Esophagus muscularis mucosa (tissue), 4 donors: ENCODE measurements at regions not wholly inside any gene's neighbourhood (a gene's known extent, or its start where the extent isn't known, plus 50 kb on each side); places are given as distances from the start of the nearest gene placed in this dataset.

Experiments
- DNase-seq: peaks from one replicate; pipeline ENCODE4 v3.0.0-alpha.2; 2017; ENCODE audit errors: extremely low spot score
- H3K27ac ChIP-seq, 4 donors: fragments of 200-600 bp; sonication (generic); replicated peaks in 1 of 4; 1 replicate in 3 of 4; 2 replicates in 1 of 4; pipeline ENCODE4 v1.5.1; 2016 to 2019; ENCODE audit warnings: mild to moderate bottlenecking in 1 of 4
- H3K27me3 ChIP-seq, 4 donors: fragments of 200-600 bp; sonication (generic); one replicate each; pipeline versions ENCODE4 v1.5.1 to v1.6.0; 2016 to 2019
- H3K36me3 ChIP-seq, 4 donors: fragments of 200-600 bp; sonication (generic); one replicate each; pipeline ENCODE4 v1.5.1; 2016 to 2019
- H3K4me1 ChIP-seq, 4 donors: fragments of 200-600 bp; sonication (generic); one replicate each; pipeline ENCODE4 v1.5.1; 2016 to 2019
- H3K4me3 ChIP-seq, 4 donors: fragments of 200-600 bp; sonication (generic); 1 replicate in 2 of 4; 2 replicates in 2 of 4; pipeline ENCODE4 v1.5.1; 2016 to 2019; ENCODE audit warnings: mild to moderate bottlenecking in 4 of 4, moderate library complexity in 1 of 4
- H3K9me3 ChIP-seq, 4 donors: fragments of 200-600 bp; sonication (generic); 1 replicate in 3 of 4; 2 replicates in 1 of 4; pipeline ENCODE4 v1.5.1; 2016 to 2019
- CTCF ChIP-seq, 3 experiments: fragments of 200-600 bp in 2 of 3; fragments of 450-650 bp in 1 of 3; sonication (generic) in 2 of 3; IDR thresholded peaks; one replicate each; pipeline ENCODE4 v1.5.1; 2017 to 2019; ENCODE audit warnings: antibody characterized with exemption in 3 of 3, mild to moderate bottlenecking in 2 of 3, moderate library complexity in 1 of 3
- EP300 ChIP-seq: sonication (generic); formaldehyde crosslinking; IDR thresholded peaks from one replicate; pipeline ENCODE4 v1.6.1; 2017; ENCODE audit warnings: antibody characterized with exemption
- POLR2A ChIP-seq: fragments of 450-650 bp; IDR thresholded peaks from one replicate; pipeline ENCODE4 v1.6.1; 2017; ENCODE audit warnings: antibody characterized with exemption, moderate library complexity, mild to moderate bottlenecking, low read depth
- POLR2AphosphoS5 ChIP-seq, 2 donors: sonication (generic); formaldehyde crosslinking; IDR thresholded peaks; one replicate each; pipeline ENCODE4 v1.6.1; 2017; ENCODE audit warnings: antibody characterized with exemption in 2 of 2
- WGBS: methylation state at CpG from one replicate; pipeline ENCODE4 v1.1.5; 2018; 5-methylcytosine and 5-hydroxymethylcytosine counted together
- intact Hi-C: fragments of 100-400 bp; cut with DNase I; formaldehyde crosslinking; loops from one replicate; pipeline ENCODE4 v1.15.1; 2023

DNA sequence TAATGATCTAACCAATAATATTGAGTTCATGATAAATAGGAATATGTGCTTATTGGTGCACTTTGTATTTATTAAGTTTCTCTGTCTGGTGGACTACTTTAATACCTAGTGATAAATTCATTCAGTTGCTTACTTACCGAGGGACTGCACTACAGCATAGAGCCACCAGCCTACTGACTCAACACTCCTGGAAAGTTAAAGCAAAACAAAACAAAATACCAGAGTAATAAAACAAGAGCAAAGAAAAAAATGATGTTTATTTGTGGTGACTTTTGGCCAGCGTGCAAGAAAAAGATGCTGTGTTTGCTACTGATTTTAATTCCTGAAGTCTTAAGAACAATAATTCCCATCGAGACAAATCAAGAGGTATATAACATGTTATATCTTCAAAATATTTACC lies 586.3 kb downstream of the PLA2G4A start:
- 85% methylated on average over 3 of the region's 3 CpGs for WGBS
- TF ChIP-seq CTCF (IDR thresholded peaks at IDR 0.05) (no peak), POLR2A (no peak), POLR2AphosphoS5 (IDR thresholded peaks at IDR 0.05) (no peak), EP300 (no peak)
- H3K4me3 ChIP-seq: no peak overlapping the region
- DNase-seq: no peak
- no peaks in the 10 kb centered on the region for H3K4me1 ChIP-seq
- no peaks in the 10 kb centered on the region for H3K36me3 ChIP-seq
- H3K27ac ChIP-seq: no peak overlapping the region
- no peaks in the 10 kb centered on the region for H3K9me3 ChIP-seq
- no peaks in the 10 kb centered on the region for H3K27me3 ChIP-seq
- intact Hi-C loops: no loop called here

GRCh38 chr1:187417520-187417919 lies 588.8 kb downstream of the PLA2G4A start:
- TF ChIP-seq CTCF (IDR thresholded peaks at IDR 0.05): no peak
- H3K27me3 ChIP-seq: no peaks in the 10 kb centered on the region
- no peaks in the 10 kb centered on the region for H3K36me3 ChIP-seq
- H3K9me3 ChIP-seq: no peaks in the 10 kb centered on the region
- 76% methylated on average over 2 of the region's 2 CpGs for WGBS
- no peaks in the 10 kb centered on the region for H3K4me1 ChIP-seq
- DNase-seq: no peak
- H3K27ac ChIP-seq: no peak overlapping the region
- intact Hi-C loops: no loop called here
- no peak overlapping the region for H3K4me3 ChIP-seq

DNA sequence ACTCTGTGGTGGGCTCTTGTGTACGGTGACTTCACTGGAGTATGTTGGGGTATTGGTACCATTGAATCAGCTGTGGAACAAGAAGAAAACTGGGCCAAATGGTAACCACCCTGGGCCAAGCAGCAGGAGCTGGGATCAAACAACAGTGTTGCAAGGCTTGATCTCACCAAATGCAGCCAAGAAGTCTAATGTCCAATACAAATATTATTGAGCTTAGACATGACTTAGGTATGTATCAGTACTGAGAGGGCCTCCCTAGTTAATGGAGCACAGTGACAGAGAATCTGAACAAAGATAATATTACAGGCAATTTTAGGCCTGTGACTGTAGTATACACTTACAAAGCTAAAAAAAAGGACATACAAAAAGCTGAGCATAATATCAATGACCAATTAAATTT lies 604.8 kb downstream of the PLA2G4A start:
- Histone ChIP-seq H3K9me3 (no peaks in the 10 kb centered on the region), H3K4me1 (no peaks in the 10 kb centered on the region), H3K27ac (no peak overlapping the region), H3K36me3 (no peaks in the 10 kb centered on the region), H3K27me3 (no peaks in the 10 kb centered on the region), H3K4me3 (no peak overlapping the region)
- TF ChIP-seq EP300 (no peak), CTCF (IDR thresholded peaks at IDR 0.05) (no peak), POLR2A (no peak), POLR2AphosphoS5 (IDR thresholded peaks at IDR 0.05) (no peak)
- no peak for DNase-seq
- intact Hi-C loops: no loop called here
- 94% methylated on average over 1 of the region's 1 CpG for WGBS

DNA sequence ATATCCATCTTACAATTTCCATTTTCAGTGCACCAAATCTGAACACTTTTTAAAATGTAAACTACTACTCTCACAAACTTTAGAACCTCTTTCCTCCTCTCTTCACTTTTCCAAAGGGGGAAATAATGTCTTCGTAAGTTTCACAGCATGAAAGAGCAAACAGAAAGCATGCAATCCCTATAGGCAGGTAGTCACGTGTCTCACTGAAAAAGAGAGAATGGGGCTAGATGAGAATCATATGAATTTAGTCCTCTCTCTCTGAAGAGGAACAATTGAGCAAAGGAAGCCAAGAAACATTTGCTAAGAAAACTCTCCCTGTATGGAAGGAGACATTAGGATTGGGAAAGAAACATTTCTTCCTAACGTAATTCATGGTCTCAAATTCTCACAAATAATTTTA lies 613.9 kb downstream of the PLA2G4A start:
- intact Hi-C loops: no loop called here
- no peaks in the 10 kb centered on the region for H3K27me3 ChIP-seq
- H3K36me3 ChIP-seq: no peaks in the 10 kb centered on the region
- no peak for DNase-seq
- no peak overlapping the region for H3K27ac ChIP-seq
- H3K9me3 ChIP-seq: no peaks in the 10 kb centered on the region
- H3K4me1 ChIP-seq: no peaks in the 10 kb centered on the region
- TF ChIP-seq CTCF (IDR thresholded peaks at IDR 0.05): no peak
- no peak for TF ChIP-seq EP300
- no peak for TF ChIP-seq POLR2A
- no peak for TF ChIP-seq POLR2AphosphoS5 (IDR thresholded peaks at IDR 0.05)
- H3K4me3 ChIP-seq: no peak overlapping the region
- WGBS: 66% methylated on average over 3 of the region's 3 CpGs

- Histone ChIP-seq H3K4me3 (no peak overlapping the region), H3K9me3 (no peaks in the 10 kb centered on the region), H3K36me3 (no peaks in the 10 kb centered on the region), H3K4me1 (no peaks in the 10 kb centered on the region), H3K27ac (no peak overlapping the region), H3K27me3 (no peaks in the 10 kb centered on the region)
- intact Hi-C loops: no loop called here
- 88% methylated on average over 3 of the region's 3 CpGs for WGBS
- DNase-seq: no peak
- no peak for TF ChIP-seq POLR2AphosphoS5 (IDR thresholded peaks at IDR 0.05)
- no peak for TF ChIP-seq CTCF (IDR thresholded peaks at IDR 0.05)
- no peak for TF ChIP-seq POLR2A
- no peak for TF ChIP-seq EP300
These were observed 615.2 kb downstream of the PLA2G4A start for GRCh38 chr1:187443939-187444338.
